GM21515 (cell line): ENCODE measurements at regions not wholly inside any gene's neighbourhood (a gene's known extent, or its start where the extent isn't known, plus 50 kb on each side); places are given as distances from the start of the nearest gene placed in this dataset.

Experiments
- ATAC-seq: cut with Tn5 transposase; IDR thresholded peaks from one replicate; pipeline ENCODE4 v1.9.1; 2021; ENCODE audit not compliant: unreplicated experiment

DNA sequence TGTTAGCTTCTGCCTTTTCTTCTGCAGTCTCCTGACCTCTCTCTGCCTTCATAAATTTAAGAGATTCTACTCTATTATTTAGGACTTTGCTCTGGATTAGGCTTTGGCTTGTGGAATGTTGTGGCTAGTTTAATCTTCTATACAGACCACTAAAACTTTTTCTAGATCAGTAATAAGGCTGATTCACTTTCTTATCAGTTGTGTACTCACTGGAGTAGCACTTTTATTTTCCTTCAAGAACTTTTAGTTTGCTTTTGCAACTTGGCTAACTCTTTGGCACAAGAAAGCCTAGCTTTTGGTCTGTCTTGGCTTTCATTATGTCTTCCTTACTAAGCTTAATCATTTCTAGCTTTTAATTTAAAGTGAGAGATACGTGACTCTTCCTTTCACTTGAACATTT, 265.5 kb upstream of the TBC1D5 start:
- no peak for ATAC-seq

DNA sequence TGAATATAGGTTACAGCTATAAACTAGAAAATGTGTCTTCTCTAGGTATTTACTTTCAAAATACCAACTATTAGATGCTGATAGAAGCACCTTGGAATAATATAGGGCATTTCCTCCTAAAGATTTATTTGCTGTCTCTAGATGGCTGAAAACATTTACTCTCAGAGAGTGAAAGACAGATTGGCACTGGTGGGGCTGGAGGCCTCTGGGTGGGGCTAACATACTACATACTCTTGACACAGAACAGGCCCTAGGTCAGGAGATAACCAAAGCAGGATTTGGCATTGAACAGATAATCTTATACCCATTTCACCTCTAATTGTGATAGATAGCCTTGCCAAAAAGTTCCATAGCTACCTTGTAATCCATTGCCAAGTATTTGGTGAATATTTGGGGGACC, 253.3 kb upstream of the TBC1D5 start:
- no peak for ATAC-seq

DNA sequence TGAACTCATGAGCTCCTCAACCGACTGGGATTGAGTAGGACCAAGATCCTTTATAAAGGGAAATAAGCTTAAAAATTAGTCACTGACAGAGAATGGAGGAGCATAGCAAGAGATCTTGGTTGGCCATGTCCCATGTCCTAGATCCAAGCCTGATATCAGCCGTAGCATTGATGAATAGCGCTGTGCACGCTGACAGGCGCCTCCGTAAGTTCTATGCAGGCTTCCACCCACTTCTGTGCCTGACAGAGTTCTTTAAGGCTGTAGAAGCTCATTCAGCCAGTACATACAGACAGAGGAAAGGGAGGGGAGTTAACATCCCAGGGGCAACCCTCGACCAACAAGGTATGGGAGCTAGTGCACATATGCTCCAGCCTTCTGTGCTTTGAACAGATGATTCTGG, 251.7 kb upstream of the TBC1D5 start:
- no peak for ATAC-seq

DNA sequence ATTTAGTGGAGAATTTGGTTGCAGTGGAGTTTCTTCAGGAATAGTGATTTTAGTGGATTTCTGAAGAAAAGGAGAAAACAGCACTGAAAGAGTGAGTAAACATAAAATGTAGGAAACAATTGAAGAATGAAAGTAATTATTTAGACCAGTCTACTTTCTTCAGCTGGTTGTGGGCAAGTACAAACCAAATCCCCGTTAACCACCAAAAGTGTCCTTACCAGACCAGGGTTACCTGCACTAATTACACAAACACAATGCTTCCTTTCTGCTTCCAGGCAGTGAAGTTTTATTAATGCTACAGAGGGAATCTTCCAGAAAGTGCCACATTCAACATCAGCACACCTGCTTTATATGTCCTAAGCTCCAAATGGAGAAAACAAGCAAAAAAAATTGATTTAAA, 248.0 kb upstream of the TBC1D5 start:
- ATAC-seq = no peak

DNA sequence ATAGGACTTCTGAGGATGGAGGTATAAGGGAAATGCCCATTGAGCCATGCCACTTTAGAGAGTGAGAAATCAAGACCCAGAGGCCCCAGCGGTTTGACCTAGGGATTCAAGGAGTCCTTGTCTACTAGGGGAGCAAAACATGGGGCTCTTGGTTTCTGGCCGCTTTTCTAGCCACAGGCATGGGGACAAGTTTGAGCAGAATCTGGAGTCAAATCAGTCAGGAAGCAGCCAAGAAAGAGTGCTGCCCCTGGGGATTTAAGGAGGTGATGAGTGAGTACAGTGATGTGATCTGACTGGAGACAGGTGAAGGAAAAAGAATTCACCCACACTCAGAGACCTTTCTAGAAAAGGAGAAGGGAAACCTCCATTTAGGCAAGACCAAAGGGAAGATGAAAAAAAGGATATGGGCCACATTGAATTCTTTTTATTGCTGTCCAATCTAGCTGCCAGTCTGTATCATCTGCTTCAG, 244.0 kb upstream of the TBC1D5 start:
- ATAC-seq = no peak

DNA sequence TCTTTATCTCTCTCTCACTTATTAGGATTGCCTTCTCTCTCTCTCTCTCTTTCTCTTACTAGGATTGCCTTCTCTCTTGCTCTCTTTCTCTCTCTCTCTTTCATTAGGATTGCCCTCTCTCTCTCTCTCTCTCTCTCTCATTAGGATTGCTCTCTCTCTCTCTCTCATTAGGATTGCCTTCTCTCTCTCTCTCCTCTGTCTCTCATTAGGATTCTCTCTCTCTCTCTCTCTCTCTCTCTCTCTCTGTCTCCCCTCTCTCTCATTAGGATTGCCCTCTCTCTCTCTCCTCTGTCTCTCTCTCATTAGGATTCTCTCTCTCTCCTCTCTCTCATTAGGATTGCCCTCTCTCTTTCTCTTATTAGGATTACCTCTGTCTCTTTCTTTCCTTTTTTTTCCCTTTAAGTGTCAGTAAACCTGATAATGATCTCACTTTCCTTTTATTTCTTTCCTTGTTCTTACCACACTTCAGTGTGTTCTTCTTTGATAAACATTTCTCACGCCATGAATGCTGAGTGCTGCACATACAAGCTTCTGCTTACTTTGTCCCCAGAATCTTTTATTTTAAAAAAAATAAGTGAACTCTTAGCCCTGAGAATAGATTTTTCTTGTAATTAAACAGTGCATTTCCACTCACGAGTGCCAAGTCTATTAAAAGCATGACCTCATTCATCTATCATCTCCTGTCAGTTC, 243.4 kb upstream of the TBC1D5 start:
- no peak for ATAC-seq

DNA sequence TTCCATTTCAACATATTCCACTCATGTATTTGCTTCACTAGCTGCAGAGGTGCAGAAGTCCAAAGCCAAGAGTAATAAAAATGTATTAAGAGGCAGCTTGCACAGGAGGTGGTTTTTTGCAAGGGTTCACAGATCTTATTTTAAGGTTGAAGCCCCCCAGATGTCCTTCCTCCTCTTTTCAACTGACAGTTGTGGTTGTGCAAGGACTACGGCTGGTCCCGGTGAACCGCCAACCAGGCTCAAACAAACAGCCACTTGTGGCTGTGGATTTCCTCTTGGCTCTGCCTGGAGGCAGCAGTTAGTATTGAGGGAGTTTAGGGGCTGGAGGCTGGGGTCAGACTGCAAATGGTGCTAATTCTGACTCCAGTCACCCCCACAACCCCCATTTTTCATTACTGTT, 240.7 kb upstream of the TBC1D5 start:
- ATAC-seq = no peak

DNA sequence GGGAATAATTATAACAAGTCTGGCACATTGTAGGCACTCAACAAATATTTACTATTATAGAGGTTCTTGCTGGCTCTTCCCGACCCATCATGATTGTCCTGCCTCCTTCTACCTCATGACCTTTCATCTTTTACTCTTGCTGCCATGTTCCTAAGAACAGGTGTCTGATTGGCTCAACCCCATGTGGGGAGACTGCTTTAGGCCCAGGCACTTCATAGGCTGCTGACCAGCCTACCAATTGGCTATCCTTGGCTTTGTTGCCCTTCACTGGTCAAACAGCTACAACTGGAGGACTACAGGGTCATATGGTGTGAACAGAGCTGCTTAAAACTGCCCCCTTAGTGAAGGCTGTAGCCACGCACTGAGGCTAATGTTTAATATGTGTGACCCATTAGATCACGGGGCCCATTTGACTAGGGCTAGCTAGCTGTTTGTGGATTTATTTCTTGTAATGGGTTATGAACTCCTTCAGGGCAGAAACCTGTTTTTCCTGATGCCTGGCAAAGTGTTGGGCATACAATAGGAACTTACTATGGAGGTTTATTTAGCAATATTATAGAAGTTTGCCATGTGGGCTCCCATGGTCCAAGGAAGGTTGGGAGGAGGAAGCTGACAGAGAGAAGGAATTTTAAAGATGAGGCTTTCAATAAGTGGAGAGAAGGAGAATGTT, 239.9 kb upstream of the TBC1D5 start:
- no peak for ATAC-seq

DNA sequence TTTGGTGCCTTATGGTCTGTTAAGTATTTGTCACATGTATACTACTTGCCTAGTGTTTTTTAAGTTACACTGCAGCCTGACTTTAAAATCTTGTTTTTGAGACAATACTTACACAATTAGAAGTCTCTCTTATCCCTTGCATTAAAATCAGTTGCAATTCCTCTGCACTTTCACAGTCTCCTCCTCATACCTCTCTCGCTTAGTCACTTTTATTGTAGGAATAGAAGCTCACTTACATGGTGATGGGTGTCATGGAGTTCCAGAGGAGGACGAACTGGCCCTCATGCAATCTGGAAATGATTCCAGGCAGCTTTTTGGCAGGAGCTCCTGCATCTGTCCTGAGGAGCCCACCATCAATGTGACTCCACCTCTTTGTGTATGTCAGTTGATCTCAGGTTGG, 238.4 kb upstream of the TBC1D5 start:
- no peak for ATAC-seq

DNA sequence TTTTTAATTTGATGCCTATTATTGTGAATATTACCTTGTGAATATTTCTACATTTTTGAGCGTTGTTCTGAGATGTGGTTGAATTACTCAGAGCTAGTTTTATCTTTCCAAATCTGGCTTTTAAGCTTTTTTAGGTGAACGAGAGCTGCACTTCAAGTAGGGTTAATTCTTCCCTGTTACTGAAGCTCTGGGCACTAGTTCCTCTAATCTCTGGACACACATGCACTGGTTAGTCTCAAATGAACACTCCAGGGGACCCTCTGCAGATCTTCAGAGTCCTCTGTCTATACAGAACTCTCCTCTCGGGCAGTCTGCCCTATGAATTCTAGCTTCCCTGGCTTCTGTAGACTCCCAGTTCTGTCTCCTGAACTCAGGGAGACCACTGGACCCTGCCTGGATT, 237.5 kb upstream of the TBC1D5 start:
- no peak for ATAC-seq

DNA sequence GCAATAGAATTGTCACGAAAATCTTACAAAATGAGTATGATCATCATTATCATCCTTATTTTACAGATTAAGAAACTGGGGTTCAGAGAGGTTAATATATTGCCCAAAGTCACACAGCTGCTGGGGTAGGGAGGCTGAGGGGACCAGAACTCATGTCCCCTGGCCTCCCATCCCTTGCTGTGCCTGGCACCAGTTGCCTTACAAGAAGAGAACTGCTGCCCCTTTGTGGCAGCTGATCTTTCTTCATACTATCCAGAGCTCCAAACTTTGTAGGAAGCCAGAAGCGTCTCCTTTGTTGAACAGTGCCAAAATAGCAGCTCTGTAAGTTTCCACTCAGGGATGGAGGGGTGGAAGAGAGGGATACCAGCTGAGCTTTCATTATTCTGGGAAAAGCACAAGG, 236.8 kb upstream of the TBC1D5 start:
- ATAC-seq = no peak

DNA sequence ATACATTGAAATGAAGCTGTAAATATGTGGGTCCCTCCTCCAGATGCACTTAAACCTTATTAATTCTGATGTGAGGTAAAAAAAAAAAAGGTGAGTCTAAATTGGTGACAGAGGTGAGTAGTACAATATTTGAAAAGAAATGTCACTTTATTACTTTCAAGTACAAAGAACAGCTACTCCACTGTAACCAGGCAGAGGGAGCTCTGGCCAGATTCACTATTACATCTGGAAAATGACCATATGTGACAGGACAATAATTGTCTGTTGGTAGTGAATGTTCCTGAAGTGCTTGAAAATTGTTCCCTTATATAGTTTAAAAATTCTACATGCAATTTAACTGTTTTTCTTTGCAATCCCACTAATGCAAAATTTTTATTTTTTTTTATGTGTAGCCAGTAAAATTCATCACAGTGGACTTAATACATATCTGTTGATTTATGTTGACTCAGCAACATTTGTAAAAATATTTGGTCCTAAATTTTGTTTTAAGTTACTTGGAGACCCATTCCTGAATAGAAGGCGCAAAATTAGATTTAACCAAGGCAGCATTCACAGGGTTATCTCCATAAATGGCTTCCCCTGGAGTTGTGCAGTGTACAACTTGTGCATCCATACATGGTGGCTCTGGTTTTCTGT, 231.9 kb upstream of the TBC1D5 start:
- ATAC-seq = no peak

DNA sequence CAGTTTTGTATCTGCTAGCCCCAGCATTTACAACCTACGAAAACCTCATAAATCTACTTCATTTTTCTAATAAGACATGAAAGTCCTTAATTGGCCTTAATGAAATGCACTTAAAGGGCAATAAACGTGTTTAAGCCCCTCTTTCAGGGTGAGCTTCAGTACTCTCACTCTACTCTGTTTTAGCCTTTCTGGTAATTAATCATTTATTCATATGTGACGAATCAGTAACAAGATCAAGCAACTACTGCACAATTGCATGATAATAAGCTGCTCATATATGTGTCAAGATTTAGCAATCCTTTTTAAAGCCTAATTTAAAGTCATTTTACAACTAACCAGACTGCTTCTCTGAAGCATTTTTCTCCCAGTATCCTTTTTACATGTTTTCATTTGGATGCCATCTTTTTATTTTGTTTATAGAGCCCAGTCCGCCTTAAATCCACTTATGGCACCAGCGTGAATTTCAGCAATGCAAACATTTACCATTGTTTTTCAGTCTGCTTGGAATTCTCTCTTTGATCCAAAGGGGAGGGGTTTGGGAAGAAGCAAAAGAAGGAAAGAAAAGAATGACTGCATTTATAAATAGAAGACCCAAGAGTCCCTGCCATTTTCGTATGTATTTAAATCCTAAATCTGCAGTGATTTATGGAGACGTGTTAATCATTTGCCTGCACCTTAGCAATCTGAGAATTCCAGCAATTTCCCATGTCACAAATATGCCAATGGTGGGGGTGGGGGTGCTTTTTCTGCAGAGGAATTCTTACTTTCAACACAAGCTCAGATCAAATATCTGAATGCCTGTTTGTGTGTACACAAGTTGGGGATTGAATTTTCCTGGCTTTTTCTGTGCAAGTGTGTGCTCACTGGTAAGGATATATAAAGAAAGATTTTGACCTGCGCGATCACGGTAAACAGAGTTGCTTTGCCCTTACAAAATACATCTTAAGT, 230.8 kb upstream of the TBC1D5 start:
- ATAC-seq = no peak

DNA sequence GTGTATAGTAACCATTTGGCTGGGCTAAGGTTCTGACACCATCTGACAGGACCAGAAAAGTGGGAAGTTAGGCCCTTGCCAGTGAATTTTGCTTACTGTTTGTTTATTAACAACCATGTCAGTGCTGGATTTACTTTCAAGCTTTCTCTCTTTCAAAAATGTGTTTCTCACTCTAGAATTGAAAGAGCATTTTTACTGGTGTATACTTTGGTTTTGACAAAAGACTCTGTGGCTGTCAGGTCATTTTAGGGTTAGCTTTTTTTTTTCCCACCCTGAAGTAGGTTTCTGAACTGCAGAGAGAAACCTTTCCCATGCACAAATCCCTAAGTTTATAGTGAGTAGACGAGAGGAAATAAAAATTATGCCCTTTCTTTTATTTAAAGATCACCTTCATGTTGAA, 230.0 kb upstream of the TBC1D5 start:
- no peak for ATAC-seq

DNA sequence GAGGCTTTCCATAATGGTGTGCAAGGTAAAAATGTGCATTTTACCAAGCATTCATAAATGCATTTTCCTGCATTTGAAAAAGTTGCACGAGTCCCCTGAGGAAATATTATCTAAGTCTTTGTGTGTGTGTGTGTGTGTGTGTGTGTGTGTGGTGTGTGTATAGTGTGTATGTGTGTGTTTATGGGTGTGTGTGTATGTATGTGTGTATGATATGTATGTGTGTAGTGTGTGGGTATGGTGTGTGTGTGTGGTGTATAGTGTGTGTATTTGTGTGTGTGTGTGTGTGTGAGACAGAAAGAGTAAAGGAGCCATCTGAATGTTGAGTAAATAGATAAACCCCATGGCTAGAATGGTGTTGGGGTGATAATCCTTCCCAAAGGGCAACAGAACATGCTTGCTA, 229.6 kb upstream of the TBC1D5 start:
- no peak for ATAC-seq

DNA sequence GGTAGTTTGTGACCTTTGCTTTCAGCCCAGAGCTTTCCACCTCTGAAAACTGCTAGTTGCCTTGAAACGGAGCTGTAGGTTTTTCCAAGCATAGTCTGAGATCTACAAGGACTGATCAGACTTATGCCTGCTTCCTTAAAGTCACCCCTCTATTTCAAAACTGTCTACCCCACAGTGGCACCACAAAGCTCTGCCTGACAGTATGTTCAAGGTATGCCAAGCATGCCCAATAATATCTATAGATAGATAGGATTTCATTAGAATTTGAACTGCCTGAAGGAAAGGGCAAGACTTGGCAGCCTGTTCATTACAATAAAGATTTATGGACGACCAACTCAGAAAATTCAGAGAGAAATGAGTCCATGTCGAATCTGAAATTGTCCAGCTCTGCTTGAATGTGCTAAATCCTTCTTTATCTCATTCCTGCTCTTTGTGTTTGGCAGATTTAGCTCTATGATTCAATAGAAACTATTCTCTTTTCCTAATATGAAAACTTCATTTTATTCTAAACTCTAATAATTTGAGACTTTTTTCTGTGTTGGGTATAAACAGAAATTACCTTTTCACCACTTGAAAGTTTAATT, 227.6 kb upstream of the TBC1D5 start:
- ATAC-seq = no peak

DNA sequence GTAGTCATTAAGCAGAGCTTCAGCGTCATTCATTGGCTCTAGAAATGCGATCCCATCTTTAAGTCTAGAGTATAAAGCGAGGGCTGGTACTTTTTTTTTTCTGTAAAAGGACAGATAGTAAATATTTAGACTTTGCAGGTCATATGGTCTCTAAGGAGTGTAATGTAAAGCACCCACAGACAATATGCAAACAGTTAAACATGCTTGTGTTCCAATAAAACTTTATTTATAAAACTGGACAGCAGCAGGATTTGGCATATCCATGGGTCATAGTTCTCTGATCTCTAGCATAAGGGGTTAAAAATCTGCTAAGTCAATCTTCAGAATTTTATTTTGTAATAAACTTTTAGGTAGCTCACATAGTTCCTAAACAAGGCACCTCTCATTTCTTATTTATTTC, 226.8 kb upstream of the TBC1D5 start:
- ATAC-seq = no peak

DNA sequence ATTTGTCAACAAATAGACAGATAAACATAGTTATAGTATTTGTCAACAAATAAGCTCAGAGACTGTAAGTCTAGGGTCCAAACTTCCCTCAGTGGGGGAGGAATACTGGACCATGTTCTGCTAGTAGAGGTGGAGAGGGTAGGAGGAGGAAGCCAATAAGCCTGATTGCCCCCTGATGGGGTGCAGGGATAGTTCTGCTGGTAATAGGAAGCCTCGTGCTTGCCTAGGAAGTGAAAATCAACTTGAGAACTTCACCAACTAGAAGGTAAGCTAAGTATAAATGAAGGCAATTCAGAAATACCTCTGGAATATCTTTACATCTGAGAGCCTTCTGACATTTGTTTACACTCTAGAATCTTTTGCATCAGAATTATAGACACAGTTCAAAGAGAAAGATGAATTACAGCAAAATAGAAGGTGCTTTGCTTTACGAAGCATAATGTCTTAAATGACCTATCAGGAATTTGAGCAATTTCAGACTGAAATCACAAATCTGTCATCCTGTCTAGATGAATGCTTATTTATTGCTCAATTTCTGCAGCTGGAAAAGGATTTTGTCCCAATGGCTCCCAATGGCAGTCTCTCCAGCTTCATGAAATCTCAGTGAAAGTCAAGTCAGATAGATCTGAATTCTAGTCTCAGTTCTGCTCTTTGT, 225.6 kb upstream of the TBC1D5 start:
- no peak for ATAC-seq

DNA sequence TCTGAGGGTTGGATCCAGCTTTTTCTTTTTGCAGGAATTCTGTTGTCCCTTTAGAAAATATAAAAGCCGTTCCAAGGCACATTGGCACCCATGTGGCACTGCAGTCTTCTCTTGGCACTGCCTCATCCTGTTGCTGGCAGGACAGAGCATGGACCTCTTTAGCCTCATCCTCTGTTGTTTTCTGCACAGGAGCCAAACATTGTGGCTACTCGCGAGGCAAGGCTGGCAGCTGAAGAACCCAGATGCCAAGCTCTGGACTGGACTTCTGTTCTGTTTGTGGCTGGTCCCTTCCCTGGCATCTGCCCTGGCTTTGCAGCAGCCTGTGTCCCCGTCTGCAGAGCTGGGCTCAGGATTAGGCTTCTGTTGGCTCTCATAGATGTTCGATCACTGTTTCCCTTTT, 224.7 kb upstream of the TBC1D5 start:
- ATAC-seq = no peak

DNA sequence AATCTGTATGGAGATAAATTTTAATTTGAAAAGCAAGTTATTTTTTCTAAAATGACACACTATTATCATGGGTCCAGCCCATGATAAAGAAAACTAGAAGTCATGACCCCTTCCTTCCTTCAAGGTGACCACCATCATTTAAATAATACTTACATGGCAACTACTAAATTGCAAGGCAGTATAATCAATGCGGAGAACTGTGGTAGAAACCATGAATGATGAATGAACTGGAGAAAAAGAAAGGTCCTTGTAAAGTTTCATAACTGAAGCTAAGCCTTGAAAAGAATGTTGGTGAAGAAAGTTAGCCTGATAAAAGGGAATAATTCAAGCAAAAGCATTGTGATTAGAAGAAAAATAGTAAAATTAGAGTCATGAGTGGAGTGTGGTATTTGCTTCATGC, 222.9 kb upstream of the TBC1D5 start:
- no peak for ATAC-seq
